Osteoblast (primary cell): ENCODE measurements at regions not wholly inside any gene's neighbourhood (a gene's known extent, or its start where the extent isn't known, plus 50 kb on each side); places are given as distances from the start of the nearest gene placed in this dataset.

Experiments used
- DNase-seq: peaks from one replicate; pipeline ENCODE4 v3.0.0; 2011; ENCODE audit warnings: low spot score, mixed read lengths; ENCODE audit not compliant: insufficient read length; ENCODE audit errors: missing footprints
- H2AFZ ChIP-seq: 2 replicates; pipeline ENCODE4 v1.6.0; 2011; ENCODE audit warnings: mild to moderate bottlenecking, low read length
- H3K27ac ChIP-seq: 2 replicates; pipeline ENCODE4 v1.5.1; 2011; ENCODE audit warnings: mild to moderate bottlenecking, low read depth, low read length, moderate library complexity
- H3K27me3 ChIP-seq: 2 replicates; pipeline ENCODE4 v1.6.0; 2012; ENCODE audit warnings: mild to moderate bottlenecking, control low read depth, inconsistent platforms, low read length, moderate library complexity; ENCODE audit not compliant: insufficient read depth
- H3K36me3 ChIP-seq: 2 replicates; pipeline ENCODE4 v1.5.1; 2011; ENCODE audit warnings: mild to moderate bottlenecking, low read length, control low read depth, moderate library complexity; ENCODE audit not compliant: insufficient read depth
- H3K4me1 ChIP-seq: 2 replicates; pipeline ENCODE4 v1.5.1; 2011; ENCODE audit warnings: mild to moderate bottlenecking, low read length, control low read depth, moderate library complexity; ENCODE audit not compliant: insufficient read depth
- H3K4me2 ChIP-seq: 2 replicates; pipeline ENCODE4 v1.6.0; 2011; ENCODE audit warnings: mild to moderate bottlenecking, low read length; ENCODE audit not compliant: insufficient read depth
- H3K4me3 ChIP-seq: fragments of 200-600 bp; sonication (generic); 3 replicates; pipeline ENCODE4 v1.5.1; 2012; ENCODE audit warnings: mild to moderate bottlenecking, low read length, inconsistent platforms; ENCODE audit not compliant: insufficient read depth
- H3K79me2 ChIP-seq: 2 replicates; pipeline ENCODE4 v1.6.0; 2012; ENCODE audit warnings: mild to moderate bottlenecking, low read length, control low read depth, inconsistent platforms; ENCODE audit not compliant: insufficient read depth
- H3K9me3 ChIP-seq: 2 replicates; pipeline ENCODE4 v1.5.1; 2011; ENCODE audit warnings: low read depth, low read length, control low read depth
- H4K20me1 ChIP-seq: 2 replicates; pipeline ENCODE4 v1.6.0; 2012; ENCODE audit warnings: mild to moderate bottlenecking, low read length, control low read depth; ENCODE audit not compliant: insufficient read depth
- CTCF ChIP-seq: IDR thresholded peaks from 2 replicates; pipeline ENCODE4 v1.5.1; 2011; ENCODE audit warnings: mild to moderate bottlenecking, low read depth, low read length, moderate library complexity; ENCODE audit errors: extremely low read depth

GRCh38 chr2:18663861-18664260 lies 74.5 kb upstream of the NT5C1B start:
- no peak for DNase-seq
- TF ChIP-seq CTCF = no peak
- Histone ChIP-seq H3K27ac (no peak overlapping the region), H2AFZ (no peak overlapping the region), H3K4me2 (no peak overlapping the region), H3K4me1 (peaks cover 7% of the 10 kb centered on the region), H4K20me1 (no peaks in the 10 kb centered on the region), H3K79me2 (no peaks in the 10 kb centered on the region), H3K36me3 (no peaks in the 10 kb centered on the region), H3K27me3 (no peaks in the 10 kb centered on the region), H3K4me3 (no peak overlapping the region), H3K9me3 (no peaks in the 10 kb centered on the region)

- TF ChIP-seq CTCF = no peak
- H3K79me2 ChIP-seq = no peaks in the 10 kb centered on the region
- no peak overlapping the region for H2AFZ ChIP-seq
- no peak overlapping the region for H3K27ac ChIP-seq
- H3K36me3 ChIP-seq = no peaks in the 10 kb centered on the region
- H3K4me1 ChIP-seq = peaks cover 7% of the 10 kb centered on the region
- no peak overlapping the region for H3K4me2 ChIP-seq
- peak; percentile 36 for DNase-seq
- H3K27me3 ChIP-seq = no peaks in the 10 kb centered on the region
- no peaks in the 10 kb centered on the region for H4K20me1 ChIP-seq
- H3K9me3 ChIP-seq = no peaks in the 10 kb centered on the region
- H3K4me3 ChIP-seq = no peak overlapping the region
These were observed 73.3 kb upstream of the NT5C1B start for GRCh38 chr2:18662689-18663088.

- no peak overlapping the region for H2AFZ ChIP-seq
- no peaks in the 10 kb centered on the region for H3K36me3 ChIP-seq
- no peaks in the 10 kb centered on the region for H3K9me3 ChIP-seq
- no peak for DNase-seq
- H3K4me1 ChIP-seq = peaks cover 7% of the 10 kb centered on the region
- no peaks in the 10 kb centered on the region for H3K79me2 ChIP-seq
- TF ChIP-seq CTCF = no peak
- no peaks in the 10 kb centered on the region for H3K27me3 ChIP-seq
- H3K4me2 ChIP-seq = no peak overlapping the region
- H3K4me3 ChIP-seq = no peak overlapping the region
- no peak overlapping the region for H3K27ac ChIP-seq
- H4K20me1 ChIP-seq = no peaks in the 10 kb centered on the region
These were observed 70.5 kb upstream of the NT5C1B start for GRCh38 chr2:18659915-18660314.

- Histone ChIP-seq H4K20me1 (no peaks in the 10 kb centered on the region), H3K9me3 (no peaks in the 10 kb centered on the region), H2AFZ (no peak overlapping the region), H3K27me3 (no peaks in the 10 kb centered on the region), H3K4me1 (peaks cover 14% of the 10 kb centered on the region), H3K4me2 (no peak overlapping the region), H3K4me3 (no peak overlapping the region), H3K79me2 (no peaks in the 10 kb centered on the region), H3K27ac (no peak overlapping the region), H3K36me3 (no peaks in the 10 kb centered on the region)
- DNase-seq = no peak
- TF ChIP-seq CTCF = no peak
These were observed 66.7 kb upstream of the NT5C1B start for GRCh38 chr2:18656048-18656447.
